HepG2 (cell line): ENCODE measurements at regions not wholly inside any gene's neighbourhood (a gene's known extent, or its start where the extent isn't known, plus 50 kb on each side); places are given as distances from the start of the nearest gene placed in this dataset.
A peak's percentile ranks its signal among the peaks of the same experiment; 100 is the strongest.

Experiments used
- ATF5 ChIP-seq: sonication (generic); formaldehyde crosslinking; IDR thresholded peaks from 2 replicates; pipeline ENCODE4 v1.4.0; 2020; ENCODE audit warnings: mild to moderate bottlenecking, low read depth, missing genetic modification reagents
- BCL3 ChIP-seq: sonication (generic); formaldehyde crosslinking; IDR thresholded peaks from 2 replicates; pipeline ENCODE4 v1.5.1; 2020; ENCODE audit warnings: mild to moderate bottlenecking, missing genetic modification reagents, moderate library complexity
- CHD2 ChIP-seq: IDR thresholded peaks from 2 replicates; pipeline ENCODE4 v1.6.1; 2011; ENCODE audit warnings: low read depth, low read length, improper control_type of control experiment
- FIP1L1 ChIP-seq: fragments of 200-400 bp; formaldehyde crosslinking; IDR thresholded peaks from 2 replicates; pipeline ENCODE4 v1.6.1; 2018; ENCODE audit warnings: low read depth, mild to moderate bottlenecking, low read length, moderate library complexity, borderline replicate concordance; ENCODE audit not compliant: insufficient read depth
- HOMEZ ChIP-seq: IDR thresholded peaks from 2 replicates; pipeline ENCODE4 v1.6.1; 2016; ENCODE audit warnings: low read depth
- HOXA5 ChIP-seq: sonication (generic); formaldehyde crosslinking; IDR thresholded peaks from 2 replicates; pipeline ENCODE4 v1.4.0; 2020; ENCODE audit warnings: missing genetic modification reagents
- KLF13 ChIP-seq: sonication (generic); formaldehyde crosslinking; IDR thresholded peaks from 2 replicates; pipeline ENCODE4 v1.4.0; 2020; ENCODE audit warnings: mild to moderate bottlenecking, missing genetic modification reagents
- MTF2 ChIP-seq: sonication (generic); formaldehyde crosslinking; IDR thresholded peaks from 2 replicates; pipeline ENCODE4 v1.5.0; 2020; ENCODE audit warnings: missing genetic modification reagents, borderline replicate concordance
- NPAS2 ChIP-seq: sonication (generic); formaldehyde crosslinking; IDR thresholded peaks from 2 replicates; pipeline ENCODE4 v1.8.0; 2022; ENCODE audit warnings: mild to moderate bottlenecking, missing genetic modification reagents, borderline replicate concordance
- PLRG1 ChIP-seq: fragments of 450-650 bp; conservative IDR thresholded peaks from 2 replicates; pipeline ENCODE4 v1.6.1; 2016
- RFXANK ChIP-seq: IDR thresholded peaks from 2 replicates; pipeline ENCODE4 v1.6.1; 2016
- SP4 ChIP-seq: sonication (generic); formaldehyde crosslinking; IDR thresholded peaks from 2 replicates; pipeline ENCODE4 v1.8.1; 2023; ENCODE audit warnings: mild to moderate bottlenecking, missing genetic modification reagents
- TEAD2 ChIP-seq: sonication (generic); formaldehyde crosslinking; IDR thresholded peaks from 2 replicates; pipeline ENCODE4 v1.9.0; 2021; ENCODE audit warnings: missing genetic modification reagents
- TEAD3 ChIP-seq: optimal IDR thresholded peaks from 2 replicates; pipeline ENCODE3; 2016; ENCODE audit warnings: borderline replicate concordance
- TFDP1 ChIP-seq: IDR thresholded peaks from 2 replicates; pipeline ENCODE4 v1.6.1; 2016; ENCODE audit warnings: missing compliant biosample characterization, missing genetic modification reagents, borderline replicate concordance
- ZBTB4 ChIP-seq: sonication (generic); formaldehyde crosslinking; IDR thresholded peaks from 2 replicates; pipeline ENCODE4 v1.4.0; 2020; ENCODE audit warnings: missing genetic modification reagents, mild to moderate bottlenecking, borderline replicate concordance
- ZNF160 ChIP-seq: sonication (generic); formaldehyde crosslinking; IDR thresholded peaks from 2 replicates; pipeline ENCODE4 v1.8.0; 2022; ENCODE audit warnings: mild to moderate bottlenecking, inconsistent platforms, missing genetic modification reagents
- ZNF430 ChIP-seq: sonication (generic); formaldehyde crosslinking; IDR thresholded peaks from 2 replicates; pipeline ENCODE4 v1.9.0; 2021; ENCODE audit warnings: mild to moderate bottlenecking, missing genetic modification reagents
- ZNF552 ChIP-seq: sonication (generic); formaldehyde crosslinking; IDR thresholded peaks from 2 replicates; pipeline ENCODE4 v1.9.0; 2022; ENCODE audit warnings: missing genetic modification reagents, mild to moderate bottlenecking, borderline replicate concordance

- no peak for TF ChIP-seq BCL3 (CRISPR knock-in tag)
- 0 out of 2 replicates have a peak, but pooled peaks have one; percentile 50 for TF ChIP-seq PLRG1
- TF ChIP-seq ATF5 (CRISPR knock-in tag), result no peak
- TF ChIP-seq ZBTB4 (CRISPR knock-in tag), result peak; percentile 59; the same call in 1 of the 2 replicates
- no peak for TF ChIP-seq MTF2 (CRISPR knock-in tag)
- no peak for TF ChIP-seq CHD2
- no peak for TF ChIP-seq FIP1L1
- no peak for TF ChIP-seq NPAS2
- no peak for TF ChIP-seq ZNF552 (CRISPR knock-in tag)
- 0 out of 2 replicates have a peak, but pooled peaks have one; percentile 30 for TF ChIP-seq ZNF430 (CRISPR knock-in tag)
- no peak for TF ChIP-seq TEAD2 (CRISPR knock-in tag)
- no peak for TF ChIP-seq ZNF160
- TF ChIP-seq RFXANK (CRISPR knock-in tag), result no peak
- no peak for TF ChIP-seq TEAD3 (CRISPR knock-in tag)
- no peak for TF ChIP-seq SP4 (CRISPR knock-in tag)
- no peak for TF ChIP-seq HOMEZ
- no peak for TF ChIP-seq HOXA5 (CRISPR knock-in tag)
- TF ChIP-seq KLF13 (CRISPR knock-in tag), result no peak
- TF ChIP-seq TFDP1 (CRISPR knock-in tag), result no peak
Measured at GRCh38 chr21:38913120-38913892, 107.6 kb downstream of the ETS2 start (continued).
